Prostate gland (tissue), 2 donors: ENCODE measurements at regions not wholly inside any gene's neighbourhood (a gene's known extent, or its start where the extent isn't known, plus 50 kb on each side); places are given as distances from the start of the nearest gene placed in this dataset.
"Not testable (repeated sequence)": the region's sequence is repeated elsewhere in the genome, so short reads cannot be mapped to it uniquely, and the experiment has no call there.

Source experiments
- DNase-seq: peaks from one replicate; pipeline ENCODE4 v3.0.0-alpha.2; 2019; ENCODE audit warnings: low spot score
- H3K27ac ChIP-seq, 2 donors: fragments of 200-600 bp; sonication (generic); 2 replicates each; pipeline ENCODE4 v1.5.1; 2017 to 2019
- H3K27me3 ChIP-seq: fragments of 200-600 bp; sonication (generic); replicated peaks from 2 replicates; pipeline ENCODE4 v1.5.1; 2019; ENCODE audit not compliant: insufficient read depth
- H3K36me3 ChIP-seq, 2 donors: fragments of 200-600 bp; sonication (generic); 1 replicate in 1 of 2; 2 replicates in 1 of 2; pipeline versions ENCODE4 v1.5.1 to v1.8.1; 2017 to 2019
- H3K4me1 ChIP-seq: fragments of 200-600 bp; sonication (generic); replicated peaks from 2 replicates; pipeline ENCODE4 v1.5.1; 2019
- H3K4me3 ChIP-seq, 2 donors: fragments of 200-600 bp; sonication (generic); 2 replicates each; pipeline ENCODE4 v1.5.1; 2017 to 2019
- H3K9me3 ChIP-seq: fragments of 200-600 bp; sonication (generic); 2 replicates; pipeline ENCODE4 v1.5.1; 2017
- CTCF ChIP-seq, 4 experiments: fragments of 200-600 bp in 2 of 4; fragments of 450-650 bp in 2 of 4; sonication (generic) in 2 of 4; IDR thresholded peaks; 1 replicate in 3 of 4; 2 replicates in 1 of 4; pipeline ENCODE4 v1.5.1; 2016 to 2019; ENCODE audit warnings: antibody characterized with exemption in 4 of 4, mild to moderate bottlenecking in 2 of 4, moderate library complexity in 2 of 4
- POLR2A ChIP-seq: fragments of 450-650 bp; IDR thresholded peaks from one replicate; pipeline ENCODE4 v1.6.1; 2016; ENCODE audit warnings: antibody characterized with exemption, mild to moderate bottlenecking
- POLR2AphosphoS5 ChIP-seq: sonication (generic); formaldehyde crosslinking; IDR thresholded peaks from one replicate; pipeline ENCODE4 v1.6.1; 2017; ENCODE audit warnings: antibody characterized with exemption
- WGBS: methylation state at CpG from one replicate; pipeline ENCODE4 v1.1.5; 2018; 5-methylcytosine and 5-hydroxymethylcytosine counted together
- intact Hi-C: fragments of 100-400 bp; cut with DNase I; formaldehyde crosslinking; loops from one replicate; pipeline ENCODE4 v1.14.2; 2022

- no peak for DNase-seq
- H3K36me3 ChIP-seq, result no peaks in the 10 kb centered on the region
- 58% methylated on average over 1 of the region's 1 CpG for WGBS
- H3K4me3 ChIP-seq, result no peak overlapping the region
- intact Hi-C loops, result no loop called here
- H3K4me1 ChIP-seq, result no peaks in the 10 kb centered on the region
- TF ChIP-seq CTCF (IDR thresholded peaks at IDR 0.05), result no peak
- no peak for TF ChIP-seq POLR2A
- no peak for TF ChIP-seq POLR2AphosphoS5
- no peak overlapping the region for H3K27ac ChIP-seq
- H3K9me3 ChIP-seq, result no peaks in the 10 kb centered on the region
- H3K27me3 ChIP-seq, result no peaks in the 10 kb centered on the region
These were observed 1026.9 kb upstream of the FOXG1 start for GRCh38 chr14:27739657-27740156.

GRCh38 chr14:27750114-27750513, 1016.5 kb upstream of the FOXG1 start:
- 80% methylated on average over 4 of the region's 4 CpGs for WGBS
- no peak overlapping the region for H3K4me3 ChIP-seq
- H3K27me3 ChIP-seq, result no peaks in the 10 kb centered on the region
- no peak for DNase-seq
- no peaks in the 10 kb centered on the region for H3K36me3 ChIP-seq
- H3K4me1 ChIP-seq, result no peaks in the 10 kb centered on the region
- H3K9me3 ChIP-seq, result no peaks in the 10 kb centered on the region
- intact Hi-C loops, result no loop called here
- TF ChIP-seq POLR2A (no peak), CTCF (IDR thresholded peaks at IDR 0.05) (no peak), POLR2AphosphoS5 (no peak)
- no peak overlapping the region for H3K27ac ChIP-seq

GRCh38 chr14:27757642-27758041, 1008.9 kb upstream of the FOXG1 start:
- H3K9me3 ChIP-seq, intact Hi-C loops, H3K4me3 ChIP-seq, H3K27ac ChIP-seq, H3K36me3 ChIP-seq, H3K4me1 ChIP-seq, DNase-seq, H3K27me3 ChIP-seq: not testable (repeated sequence)
- 92% methylated on average over 4 of the region's 4 CpGs for WGBS

- H3K4me1 ChIP-seq, DNase-seq, H3K9me3 ChIP-seq, H3K27me3 ChIP-seq, H3K4me3 ChIP-seq, H3K36me3 ChIP-seq, H3K27ac ChIP-seq, intact Hi-C loops: not testable (repeated sequence)
- WGBS, result 62% methylated on average over 4 of the region's 4 CpGs
These were observed 1006.2 kb upstream of the FOXG1 start for GRCh38 chr14:27760367-27760766.

GRCh38 chr14:27799066-27800028, 967.2 kb upstream of the FOXG1 start:
- H3K27ac ChIP-seq, H3K36me3 ChIP-seq, intact Hi-C loops, H3K4me3 ChIP-seq, H3K9me3 ChIP-seq, H3K27me3 ChIP-seq, H3K4me1 ChIP-seq, DNase-seq: not testable (repeated sequence)
- WGBS, result 35% methylated on average over 6 of the region's 6 CpGs

- H3K27me3 ChIP-seq, H3K36me3 ChIP-seq, H3K9me3 ChIP-seq, DNase-seq, H3K27ac ChIP-seq, H3K4me3 ChIP-seq, H3K4me1 ChIP-seq, intact Hi-C loops: not testable (repeated sequence)
- WGBS, result 76% methylated on average over 4 of the region's 4 CpGs
These were observed 948.7 kb upstream of the FOXG1 start for GRCh38 chr14:27817746-27818430.

- H3K4me1 ChIP-seq, H3K36me3 ChIP-seq, intact Hi-C loops, H3K9me3 ChIP-seq, H3K4me3 ChIP-seq, H3K27ac ChIP-seq, H3K27me3 ChIP-seq, DNase-seq: not testable (repeated sequence)
- 86% methylated on average over 4 of the region's 4 CpGs for WGBS
These were observed 940.4 kb upstream of the FOXG1 start for GRCh38 chr14:27826149-27826548.

- intact Hi-C loops, H3K27me3 ChIP-seq, H3K9me3 ChIP-seq, H3K4me1 ChIP-seq, H3K4me3 ChIP-seq, H3K36me3 ChIP-seq, H3K27ac ChIP-seq, DNase-seq: not testable (repeated sequence)
- 94% methylated on average over 3 of the region's 3 CpGs for WGBS
These were observed 934.6 kb upstream of the FOXG1 start for GRCh38 chr14:27831978-27832377.

- H3K4me3 ChIP-seq, H3K9me3 ChIP-seq, DNase-seq, intact Hi-C loops, H3K27me3 ChIP-seq, H3K4me1 ChIP-seq, H3K36me3 ChIP-seq, H3K27ac ChIP-seq: not testable (repeated sequence)
- 61% methylated on average over 5 of the region's 5 CpGs for WGBS
These were observed 933.6 kb upstream of the FOXG1 start for GRCh38 chr14:27833001-27833400.
